DOHH2 (cell line): ENCODE measurements at regions not wholly inside any gene's neighbourhood (a gene's known extent, or its start where the extent isn't known, plus 50 kb on each side); places are given as distances from the start of the nearest gene placed in this dataset.

Experiments used
- H3F3A ChIP-seq: fragments of 200-600 bp; sonication (generic), shearing (Covaris generic); 2 replicates; pipeline ENCODE4 v1.6.0; 2016; ENCODE audit warnings: antibody characterized with exemption, mild to moderate bottlenecking; ENCODE audit not compliant: control insufficient read depth, insufficient read depth
- H3K27ac ChIP-seq: fragments of 200-600 bp; sonication (generic); 2 replicates; pipeline ENCODE4 v1.5.1; 2014; ENCODE audit warnings: low read depth, mild to moderate bottlenecking, low read length, moderate library complexity
- H3K27me3 ChIP-seq: fragments of 200-600 bp; sonication (generic); 2 replicates; pipeline ENCODE4 v1.6.1; 2014; ENCODE audit warnings: mild to moderate bottlenecking, low read length, mixed read lengths; ENCODE audit not compliant: control insufficient read depth
- H3K36me3 ChIP-seq: fragments of 200-600 bp; sonication (generic); 2 replicates; pipeline ENCODE4 v1.6.1; 2014; ENCODE audit warnings: mild to moderate bottlenecking, low read length, moderate library complexity, mixed read lengths; ENCODE audit not compliant: control insufficient read depth
- H3K4me1 ChIP-seq: fragments of 200-600 bp; sonication (generic); 2 replicates; pipeline ENCODE4 v1.6.1; 2014; ENCODE audit warnings: mild to moderate bottlenecking, low read length, mixed read lengths; ENCODE audit not compliant: control insufficient read depth
- H3K4me2 ChIP-seq: fragments of 200-600 bp; sonication (generic); 2 replicates; pipeline ENCODE4 v1.6.0; 2014; ENCODE audit warnings: mild to moderate bottlenecking, low read length, moderate library complexity
- H3K4me3 ChIP-seq: fragments of 200-600 bp; sonication (generic); 2 replicates; pipeline ENCODE4 v1.5.1; 2014; ENCODE audit warnings: mild to moderate bottlenecking, low read length, mixed read lengths
- H3K79me2 ChIP-seq: fragments of 200-600 bp; sonication (generic); 2 replicates; pipeline ENCODE4 v1.6.1; 2014; ENCODE audit warnings: mild to moderate bottlenecking, low read length, mixed read lengths; ENCODE audit not compliant: control insufficient read depth
- H3K9me2 ChIP-seq: fragments of 200-600 bp; sonication (generic); replicated peaks from 2 replicates; pipeline ENCODE4 v1.6.1; 2014; ENCODE audit warnings: mild to moderate bottlenecking, low read length, mixed read lengths; ENCODE audit not compliant: control insufficient read depth
- H3K9me3 ChIP-seq: fragments of 200-600 bp; sonication (generic); 2 replicates; pipeline ENCODE4 v1.6.1; 2014; ENCODE audit warnings: antibody characterized with exemption, low read length, mixed read lengths; ENCODE audit not compliant: control insufficient read depth, insufficient read depth
- H4K20me1 ChIP-seq: fragments of 200-600 bp; sonication (generic); 2 replicates; pipeline ENCODE4 v1.6.0; 2014; ENCODE audit warnings: low read depth, mild to moderate bottlenecking, antibody characterized with exemption, low read length, moderate library complexity; ENCODE audit not compliant: control insufficient read depth, insufficient read depth
- CTCF ChIP-seq: fragments of 200-600 bp; sonication (generic); IDR thresholded peaks from one replicate; pipeline ENCODE4 v1.5.1; 2014; ENCODE audit warnings: antibody characterized with exemption, mild to moderate bottlenecking, low read depth, low read length; ENCODE audit not compliant: poor library complexity, severe bottlenecking
- EZH2phosphoT487 ChIP-seq: fragments of 200-600 bp; sonication (generic); IDR thresholded peaks from 2 replicates; pipeline ENCODE4 v1.6.1; 2017; ENCODE audit warnings: borderline replicate concordance, mild to moderate bottlenecking, antibody characterized with exemption, low read length, moderate library complexity, mixed read lengths

- Histone ChIP-seq H3K9me2 (no peaks in the 10 kb centered on the region), H3K36me3 (no peaks in the 10 kb centered on the region), H4K20me1 (no peaks in the 10 kb centered on the region), H3K4me2 (no peak overlapping the region), H3K27ac (no peak overlapping the region), H3K79me2 (no peaks in the 10 kb centered on the region), H3K27me3 (no peaks in the 10 kb centered on the region), H3K4me3 (no peak overlapping the region), H3K9me3 (no peaks in the 10 kb centered on the region), H3K4me1 (no peaks in the 10 kb centered on the region), H3F3A (no peaks in the 10 kb centered on the region)
- TF ChIP-seq CTCF (no peak), EZH2phosphoT487 (no peak)
Observed at GRCh38 chr9:135037521-135038250, 49.8 kb upstream of the OLFM1 start.
